ENCODE measurements at regions not wholly inside any gene's neighbourhood (a gene's known extent, or its start where the extent isn't known, plus 50 kb on each side); places are given as distances from the start of the nearest gene placed in this dataset.

- Mint-ChIP-seq H3K36me3 (no peaks in the 10 kb centered on the region), H3K4me3 (no peak overlapping the region), H3K4me1 (peaks cover 0 to 1% (median under 1%) of the 10 kb centered on the region in 4 donors), H3K27ac (no peak overlapping the region), H3K9me3 (no peaks in the 10 kb centered on the region), H3K27me3 (peaks cover 0 to 15% (median 8%) of the 10 kb centered on the region in 5 donors)
- ATAC-seq: no peak
- no peak for DNase-seq
- POLR2A ChIA-PET: no interaction called here
Measured at GRCh38 chr10:69726850-69727249, 74.9 kb upstream of the COL13A1 start.

GRCh38 chr10:69728335-69728870, 73.3 kb upstream of the COL13A1 start:
- POLR2A ChIA-PET: no interaction called here
- no peak overlapping the region for H3K27ac Mint-ChIP-seq
- DNase-seq: peak in 1 of 10 donors; percentile 19
- H3K27me3 Mint-ChIP-seq: peaks cover 0 to 14% (median 10%) of the 10 kb centered on the region in 5 donors
- no peaks in the 10 kb centered on the region for H3K9me3 Mint-ChIP-seq
- H3K4me3 Mint-ChIP-seq: no peak overlapping the region
- no peaks in the 10 kb centered on the region for H3K36me3 Mint-ChIP-seq
- no peak for ATAC-seq
- peaks cover 0 to 5% (median under 1%) of the 10 kb centered on the region in 4 donors for H3K4me1 Mint-ChIP-seq

GRCh38 chr10:69729326-69730048, 72.2 kb upstream of the COL13A1 start:
- no peak overlapping the region for H3K4me3 Mint-ChIP-seq
- H3K27me3 Mint-ChIP-seq: peaks cover 0 to 10% (median 5%) of the 10 kb centered on the region in 5 donors
- no peaks in the 10 kb centered on the region for H3K9me3 Mint-ChIP-seq
- peaks cover 4 to 14% (median 5%) of the 10 kb centered on the region in 4 donors for H3K4me1 Mint-ChIP-seq
- DNase-seq (no peak), ATAC-seq (no peak)
- H3K36me3 Mint-ChIP-seq: no peaks in the 10 kb centered on the region
- POLR2A ChIA-PET: no interaction called here
- H3K27ac Mint-ChIP-seq: no peak overlapping the region

- Mint-ChIP-seq H3K27ac (no peak overlapping the region), H3K36me3 (no peaks in the 10 kb centered on the region), H3K4me3 (no peak overlapping the region), H3K4me1 (peaks cover 7 to 20% (median 11%) of the 10 kb centered on the region in 4 donors), H3K27me3 (peaks cover 0 to 10% (median 5%) of the 10 kb centered on the region in 5 donors), H3K9me3 (no peaks in the 10 kb centered on the region)
- no peak for DNase-seq
- POLR2A ChIA-PET: no interaction called here
- no peak for ATAC-seq
Measured at GRCh38 chr10:69730251-69731156, 71.2 kb upstream of the COL13A1 start.

DNA sequence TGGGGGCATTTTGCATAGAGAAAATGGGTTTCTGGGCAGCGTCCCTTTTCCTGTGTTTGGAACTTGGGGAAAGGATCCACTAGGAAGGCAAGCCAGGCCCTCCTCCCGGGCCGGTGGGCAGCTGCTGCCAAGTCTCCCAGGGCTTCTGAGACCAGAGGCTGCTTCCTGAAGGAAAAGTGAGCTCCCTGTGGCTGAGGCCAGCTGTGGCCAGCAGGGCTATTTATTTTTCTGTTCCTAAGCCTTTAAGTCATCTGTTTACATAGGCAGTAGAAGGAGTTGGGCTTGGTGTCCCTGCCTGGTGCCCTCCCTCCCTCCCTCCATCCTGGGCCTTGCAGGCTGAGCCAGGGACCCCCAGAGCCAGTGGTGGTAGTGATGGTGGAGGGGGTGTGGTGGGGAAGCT, 70.5 kb upstream of the COL13A1 start:
- ATAC-seq (no peak), DNase-seq (no peak)
- Mint-ChIP-seq H3K9me3 (no peaks in the 10 kb centered on the region), H3K27me3 (peaks cover 0 to 10% (median 5%) of the 10 kb centered on the region in 5 donors), H3K4me3 (no peak overlapping the region), H3K27ac (no peak overlapping the region), H3K4me1 (peaks cover 7 to 20% (median 11%) of the 10 kb centered on the region in 4 donors), H3K36me3 (no peaks in the 10 kb centered on the region)
- POLR2A ChIA-PET: no interaction called here

DNA sequence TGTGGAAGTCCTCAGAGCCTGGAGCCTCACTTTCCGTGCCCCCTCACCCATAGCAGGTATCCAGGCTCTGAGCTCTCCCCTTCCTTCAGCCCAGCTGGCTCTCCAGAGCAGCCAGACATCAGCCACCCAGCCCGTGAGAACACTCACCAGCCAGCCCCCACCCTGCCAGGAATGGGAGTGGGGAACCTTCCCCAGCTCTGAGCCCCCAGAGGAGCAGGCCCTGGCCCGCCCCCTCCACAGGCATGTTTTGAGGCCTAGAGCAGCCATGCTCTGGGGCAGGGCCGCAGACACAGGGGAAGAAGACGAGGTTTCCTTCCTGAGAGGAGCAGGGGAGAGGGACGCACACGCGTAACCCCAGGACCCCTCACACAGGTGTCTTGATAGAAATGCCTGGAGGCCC, 70.0 kb upstream of the COL13A1 start:
- peaks cover 7 to 20% (median 11%) of the 10 kb centered on the region in 4 donors for H3K4me1 Mint-ChIP-seq
- DNase-seq (no peak), ATAC-seq (no peak)
- H3K27me3 Mint-ChIP-seq: peaks cover 0 to 10% (median 5%) of the 10 kb centered on the region in 5 donors
- peak overlapping the region in 2 of 10 donors; percentile 37 to 62 for H3K27ac Mint-ChIP-seq
- no peak overlapping the region for H3K4me3 Mint-ChIP-seq
- H3K9me3 Mint-ChIP-seq: no peaks in the 10 kb centered on the region
- POLR2A ChIA-PET: no interaction called here
- no peaks in the 10 kb centered on the region for H3K36me3 Mint-ChIP-seq

- peak in 1 of 10 donors; percentile 61 for DNase-seq
- POLR2A ChIA-PET: no interaction called here
- ATAC-seq: no peak
- Mint-ChIP-seq H3K9me3 (no peaks in the 10 kb centered on the region), H3K27me3 (peaks cover 0 to 10% (median 5%) of the 10 kb centered on the region in 5 donors), H3K4me3 (no peak overlapping the region), H3K36me3 (no peaks in the 10 kb centered on the region), H3K27ac (peak overlapping the region in 4 of 10 donors; percentile 19 to 62 (median 45)), H3K4me1 (peaks cover 7 to 20% (median 11%) of the 10 kb centered on the region in 4 donors)
Measured at GRCh38 chr10:69732147-69732825, 69.4 kb upstream of the COL13A1 start.

DNA sequence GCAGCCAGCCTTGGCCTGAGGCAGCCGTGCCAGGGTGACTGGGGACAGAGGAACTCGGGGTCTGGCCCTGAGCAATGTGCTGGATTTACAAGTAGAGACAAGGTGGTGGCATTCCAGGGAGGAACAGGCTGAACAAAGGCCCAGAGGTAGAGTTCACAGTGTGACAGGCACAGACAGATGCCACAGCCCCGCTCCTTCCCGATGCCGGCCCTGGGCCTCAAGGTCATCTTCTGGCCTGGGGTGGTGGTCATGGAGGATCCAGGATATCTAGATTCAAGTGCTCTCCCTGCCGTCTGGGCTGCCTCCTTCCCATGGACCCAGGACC, 68.9 kb upstream of the COL13A1 start:
- H3K4me1 Mint-ChIP-seq: peaks cover 7 to 20% (median 11%) of the 10 kb centered on the region in 4 donors
- H3K27me3 Mint-ChIP-seq: peaks cover 0 to 10% (median 5%) of the 10 kb centered on the region in 5 donors
- DNase-seq (peak in 1 of 10 donors; percentile 60), ATAC-seq (no peak)
- H3K4me3 Mint-ChIP-seq: no peak overlapping the region
- H3K9me3 Mint-ChIP-seq: no peaks in the 10 kb centered on the region
- H3K27ac Mint-ChIP-seq: peak overlapping the region in 2 of 10 donors; percentile 19 to 53
- POLR2A ChIA-PET: no interaction called here
- H3K36me3 Mint-ChIP-seq: no peaks in the 10 kb centered on the region

DNA sequence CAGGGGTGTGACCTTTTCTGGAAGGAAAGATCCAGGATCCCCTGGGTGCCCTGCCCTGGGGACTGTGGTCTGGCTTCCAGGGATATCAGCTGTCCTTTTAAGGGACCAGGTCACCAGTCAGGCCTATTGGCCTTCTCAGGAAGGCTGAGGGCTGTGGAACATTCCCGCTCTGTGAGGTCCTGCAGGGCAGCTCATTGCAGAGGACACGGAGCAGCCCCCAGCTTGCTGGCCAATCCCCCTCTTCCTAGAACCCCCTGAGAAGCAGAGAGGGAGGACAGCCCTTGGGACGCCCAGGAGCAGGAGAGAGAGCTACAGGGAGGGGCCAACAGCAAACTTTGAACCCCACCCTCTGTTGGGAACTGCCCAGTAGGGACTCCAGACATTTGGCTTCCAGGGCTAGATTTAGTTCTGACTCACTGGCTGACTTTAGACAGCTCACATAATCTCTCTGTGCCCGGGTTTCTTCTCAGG, 67.9 kb upstream of the COL13A1 start:
- DNase-seq (peak in 1 of 10 donors; percentile 51), ATAC-seq (no peak)
- Mint-ChIP-seq H3K9me3 (no peaks in the 10 kb centered on the region), H3K27ac (no peak overlapping the region), H3K27me3 (peaks cover 0 to 10% (median 0%) of the 10 kb centered on the region in 5 donors), H3K4me1 (peaks cover 7 to 20% (median 11%) of the 10 kb centered on the region in 4 donors), H3K4me3 (no peak overlapping the region), H3K36me3 (no peaks in the 10 kb centered on the region)
- POLR2A ChIA-PET: no interaction called here

- no peak overlapping the region for H3K4me3 Mint-ChIP-seq
- DNase-seq: peak in 1 of 10 donors; percentile 9
- no peaks in the 10 kb centered on the region for H3K9me3 Mint-ChIP-seq
- POLR2A ChIA-PET: no interaction called here
- H3K27ac Mint-ChIP-seq: no peak overlapping the region
- H3K36me3 Mint-ChIP-seq: no peaks in the 10 kb centered on the region
- H3K27me3 Mint-ChIP-seq: peaks cover 0 to 10% (median 1%) of the 10 kb centered on the region in 5 donors
- peaks cover 7 to 20% (median 11%) of the 10 kb centered on the region in 4 donors for H3K4me1 Mint-ChIP-seq
- no peak for ATAC-seq
Measured at GRCh38 chr10:69734416-69734796, 67.3 kb upstream of the COL13A1 start.

DNA sequence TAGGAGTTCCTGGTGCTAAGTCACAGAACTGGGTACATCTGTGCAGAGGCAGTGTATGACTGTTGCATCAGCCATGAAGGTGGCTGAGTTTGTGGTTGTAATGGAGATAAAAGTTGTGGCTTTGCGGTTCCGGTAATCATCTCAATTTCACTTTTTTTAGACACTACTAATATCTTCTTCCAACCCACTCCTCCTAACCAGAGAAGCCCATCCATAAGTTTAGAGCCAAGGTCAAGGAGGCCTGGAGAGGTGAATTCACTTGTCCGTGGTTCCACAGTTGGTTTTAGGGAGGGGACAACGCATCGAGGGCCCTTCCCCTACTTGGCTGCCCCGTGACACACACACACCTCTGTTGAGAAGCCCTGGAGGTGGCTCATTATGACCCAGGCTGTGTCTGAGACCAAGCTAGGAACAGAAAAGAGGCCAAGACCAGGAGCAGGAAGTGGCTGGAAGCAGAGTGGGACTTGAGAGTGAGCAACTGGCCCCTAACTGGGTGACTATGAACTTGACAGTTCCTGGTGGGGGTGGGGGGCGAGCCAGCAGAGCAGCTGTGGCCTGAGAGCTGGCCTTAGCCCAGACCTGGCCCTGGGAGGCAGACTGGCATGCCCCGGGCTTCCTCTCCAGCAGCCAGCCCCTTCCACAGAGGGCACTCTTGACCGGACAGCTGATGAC, 66.8 kb upstream of the COL13A1 start:
- Mint-ChIP-seq H3K4me1 (peaks cover 7 to 20% (median 11%) of the 10 kb centered on the region in 4 donors), H3K27ac (peak overlapping the region in 1 of 10 donors; percentile 23), H3K9me3 (no peaks in the 10 kb centered on the region), H3K4me3 (no peak overlapping the region), H3K36me3 (no peaks in the 10 kb centered on the region), H3K27me3 (peaks cover 0 to 10% (median 1%) of the 10 kb centered on the region in 5 donors)
- ATAC-seq: no peak
- DNase-seq: no peak
- POLR2A ChIA-PET: no interaction called here

Data from naive thymus-derived CD8-positive, alpha-beta T cell (primary cell).